GM18870 (cell line): ENCODE measurements at regions not wholly inside any gene's neighbourhood (a gene's known extent, or its start where the extent isn't known, plus 50 kb on each side); places are given as distances from the start of the nearest gene placed in this dataset.

Experiments used
- ATAC-seq: cut with Tn5 transposase; IDR thresholded peaks from one replicate; pipeline ENCODE4 v1.9.1; 2021; ENCODE audit warnings: moderate library complexity; ENCODE audit not compliant: unreplicated experiment

GRCh38 chr6:91864911-91865310 lies 1278.0 kb upstream of the MAP3K7 start:
- ATAC-seq: no peak

GRCh38 chr6:91860541-91861335 lies 1273.9 kb upstream of the MAP3K7 start:
- ATAC-seq: no peak

GRCh38 chr6:91852252-91852651 lies 1265.4 kb upstream of the MAP3K7 start:
- no peak for ATAC-seq

- no peak for ATAC-seq
Observed at GRCh38 chr6:91834813-91835212, 1247.9 kb upstream of the MAP3K7 start.

- no peak for ATAC-seq
Observed at GRCh38 chr6:91827151-91827550, 1240.3 kb upstream of the MAP3K7 start.

GRCh38 chr6:91826128-91826527 lies 1239.3 kb upstream of the MAP3K7 start:
- no peak for ATAC-seq

GRCh38 chr6:91824331-91824730 lies 1237.5 kb upstream of the MAP3K7 start:
- ATAC-seq: no peak

GRCh38 chr6:91822581-91822980 lies 1235.7 kb upstream of the MAP3K7 start:
- no peak for ATAC-seq

GRCh38 chr6:91816335-91816734 lies 1229.5 kb upstream of the MAP3K7 start:
- ATAC-seq: no peak

- no peak for ATAC-seq
Observed at GRCh38 chr6:91813641-91814040, 1226.8 kb upstream of the MAP3K7 start.

- no peak for ATAC-seq
Observed at GRCh38 chr6:91812596-91813274, 1225.9 kb upstream of the MAP3K7 start.

- no peak for ATAC-seq
Observed at GRCh38 chr6:91804981-91805380, 1218.1 kb upstream of the MAP3K7 start.

- no peak for ATAC-seq
Observed at GRCh38 chr6:91802431-91802830, 1215.6 kb upstream of the MAP3K7 start.

GRCh38 chr6:91796603-91797002 lies 1209.7 kb upstream of the MAP3K7 start:
- ATAC-seq: no peak

GRCh38 chr6:91788501-91788900 lies 1201.6 kb upstream of the MAP3K7 start:
- no peak for ATAC-seq

- no peak for ATAC-seq
Observed at GRCh38 chr6:91786474-91787184, 1199.8 kb upstream of the MAP3K7 start.

GRCh38 chr6:91782802-91783201 lies 1195.9 kb upstream of the MAP3K7 start:
- ATAC-seq: no peak

- no peak for ATAC-seq
Observed at GRCh38 chr6:91781946-91782345, 1195.1 kb upstream of the MAP3K7 start.

- no peak for ATAC-seq
Observed at GRCh38 chr6:91780270-91780669, 1193.4 kb upstream of the MAP3K7 start.

- ATAC-seq: no peak
Observed at GRCh38 chr6:91761621-91762020, 1174.7 kb upstream of the MAP3K7 start.

GRCh38 chr6:91754691-91755090 lies 1167.8 kb upstream of the MAP3K7 start:
- ATAC-seq: no peak

- no peak for ATAC-seq
Observed at GRCh38 chr6:91751526-91751925, 1164.7 kb upstream of the MAP3K7 start.
